Lower lobe of right lung (tissue), 2 donors: ENCODE measurements at regions not wholly inside any gene's neighbourhood (a gene's known extent, or its start where the extent isn't known, plus 50 kb on each side); places are given as distances from the start of the nearest gene placed in this dataset.

Source experiments
- ATAC-seq, 2 donors: fragments of 200-7000 bp; cut with Tn5 transposase; one replicate each; pipeline ENCODE4 v1.9.1; 2020 to 2022; ENCODE audit warnings: mild to moderate bottlenecking in 2 of 2, moderate library complexity in 2 of 2
- DNase-seq: peaks from one replicate; pipeline ENCODE4 v3.0.0-alpha.2; 2020
- H3K27ac ChIP-seq: fragments of 200-600 bp; one replicate; pipeline ENCODE4 v1.8.0; 2022
- H3K27me3 ChIP-seq: fragments of 200-600 bp; one replicate; pipeline ENCODE4 v1.8.0; 2022; ENCODE audit warnings: low read depth
- H3K36me3 ChIP-seq: fragments of 200-600 bp; one replicate; pipeline ENCODE4 v1.8.0; 2022; ENCODE audit warnings: mild to moderate bottlenecking
- H3K4me1 ChIP-seq: fragments of 200-600 bp; one replicate; pipeline ENCODE4 v1.8.0; 2022
- H3K4me3 ChIP-seq: fragments of 200-600 bp; one replicate; pipeline ENCODE4 v1.8.0; 2022; ENCODE audit warnings: mild to moderate bottlenecking
- H3K9me3 ChIP-seq: fragments of 200-600 bp; one replicate; pipeline ENCODE4 v1.8.0; 2022
- intact Hi-C: fragments of 100-400 bp; cut with DNase I; formaldehyde crosslinking; loops from one replicate; pipeline ENCODE4 v1.11.0; 2022
- TF ChIP-seq, protein P1 (sequence below): fragments of 200-600 bp; IDR thresholded peaks from one replicate; pipeline ENCODE4 v1.8.0; 2022; ENCODE audit warnings: antibody characterized with exemption, mild to moderate bottlenecking
- donor health status: DM: no; HTN: yes; CAD: no; lungs with severe emphysema.

DNA sequence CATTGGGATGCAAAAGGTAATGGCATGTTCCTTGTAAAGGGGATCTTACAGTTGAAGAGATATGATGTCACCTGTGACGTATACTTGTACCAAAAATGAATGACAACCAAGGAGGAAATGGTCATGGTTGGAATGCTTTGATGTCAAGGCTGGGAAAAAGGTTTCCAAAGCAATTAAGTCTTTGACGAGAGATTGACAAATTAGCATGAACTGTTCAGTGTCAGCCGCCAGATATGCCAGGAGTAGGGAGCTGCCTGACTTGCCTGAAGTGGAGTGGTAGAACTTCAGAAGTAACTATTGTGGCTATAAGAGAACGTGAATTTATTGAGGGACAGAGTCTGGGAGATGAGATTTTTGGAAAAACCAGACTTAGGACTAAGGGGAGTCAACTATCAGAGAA is 88.1 kb downstream of the SEPTIN7 start:
- ATAC-seq: no peak
- no peaks in the 10 kb centered on the region for H3K4me1 ChIP-seq
- H3K36me3 ChIP-seq: peaks cover 72% of the 10 kb centered on the region
- intact Hi-C loops: no loop called here
- no peak for DNase-seq
- no peak overlapping the region for H3K27ac ChIP-seq
- TF ChIP-seq, protein P1, sequence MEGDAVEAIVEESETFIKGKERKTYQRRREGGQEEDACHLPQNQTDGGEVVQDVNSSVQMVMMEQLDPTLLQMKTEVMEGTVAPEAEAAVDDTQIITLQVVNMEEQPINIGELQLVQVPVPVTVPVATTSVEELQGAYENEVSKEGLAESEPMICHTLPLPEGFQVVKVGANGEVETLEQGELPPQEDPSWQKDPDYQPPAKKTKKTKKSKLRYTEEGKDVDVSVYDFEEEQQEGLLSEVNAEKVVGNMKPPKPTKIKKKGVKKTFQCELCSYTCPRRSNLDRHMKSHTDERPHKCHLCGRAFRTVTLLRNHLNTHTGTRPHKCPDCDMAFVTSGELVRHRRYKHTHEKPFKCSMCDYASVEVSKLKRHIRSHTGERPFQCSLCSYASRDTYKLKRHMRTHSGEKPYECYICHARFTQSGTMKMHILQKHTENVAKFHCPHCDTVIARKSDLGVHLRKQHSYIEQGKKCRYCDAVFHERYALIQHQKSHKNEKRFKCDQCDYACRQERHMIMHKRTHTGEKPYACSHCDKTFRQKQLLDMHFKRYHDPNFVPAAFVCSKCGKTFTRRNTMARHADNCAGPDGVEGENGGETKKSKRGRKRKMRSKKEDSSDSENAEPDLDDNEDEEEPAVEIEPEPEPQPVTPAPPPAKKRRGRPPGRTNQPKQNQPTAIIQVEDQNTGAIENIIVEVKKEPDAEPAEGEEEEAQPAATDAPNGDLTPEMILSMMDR: no peak
- H3K4me3 ChIP-seq: no peak overlapping the region
- no peaks in the 10 kb centered on the region for H3K9me3 ChIP-seq
- H3K27me3 ChIP-seq: no peaks in the 10 kb centered on the region

DNA sequence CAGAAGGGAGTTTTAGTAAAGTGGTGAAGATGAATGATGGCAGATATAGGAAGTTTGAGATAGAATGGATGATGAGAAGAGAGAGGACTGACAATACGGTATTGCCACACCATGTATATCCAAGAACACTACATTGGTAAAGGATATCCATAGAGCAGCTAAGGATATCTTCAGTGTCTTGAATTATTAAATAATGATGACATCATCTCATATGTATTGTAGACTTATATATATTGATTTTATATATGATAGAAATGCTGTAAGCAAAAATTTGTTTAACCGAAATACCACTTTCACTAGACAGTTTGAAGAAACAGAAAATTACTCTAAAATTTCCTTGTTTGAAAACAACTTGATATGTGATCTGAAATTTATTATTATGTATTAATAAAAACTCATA is 89.0 kb downstream of the SEPTIN7 start:
- intact Hi-C loops: no loop called here
- DNase-seq (no peak), ATAC-seq (no peak)
- no peaks in the 10 kb centered on the region for H3K9me3 ChIP-seq
- H3K27me3 ChIP-seq: no peaks in the 10 kb centered on the region
- no peak overlapping the region for H3K27ac ChIP-seq
- TF ChIP-seq, protein P1: no peak
- H3K4me3 ChIP-seq: no peak overlapping the region
- H3K4me1 ChIP-seq: no peaks in the 10 kb centered on the region
- H3K36me3 ChIP-seq: peaks cover 64% of the 10 kb centered on the region

DNA sequence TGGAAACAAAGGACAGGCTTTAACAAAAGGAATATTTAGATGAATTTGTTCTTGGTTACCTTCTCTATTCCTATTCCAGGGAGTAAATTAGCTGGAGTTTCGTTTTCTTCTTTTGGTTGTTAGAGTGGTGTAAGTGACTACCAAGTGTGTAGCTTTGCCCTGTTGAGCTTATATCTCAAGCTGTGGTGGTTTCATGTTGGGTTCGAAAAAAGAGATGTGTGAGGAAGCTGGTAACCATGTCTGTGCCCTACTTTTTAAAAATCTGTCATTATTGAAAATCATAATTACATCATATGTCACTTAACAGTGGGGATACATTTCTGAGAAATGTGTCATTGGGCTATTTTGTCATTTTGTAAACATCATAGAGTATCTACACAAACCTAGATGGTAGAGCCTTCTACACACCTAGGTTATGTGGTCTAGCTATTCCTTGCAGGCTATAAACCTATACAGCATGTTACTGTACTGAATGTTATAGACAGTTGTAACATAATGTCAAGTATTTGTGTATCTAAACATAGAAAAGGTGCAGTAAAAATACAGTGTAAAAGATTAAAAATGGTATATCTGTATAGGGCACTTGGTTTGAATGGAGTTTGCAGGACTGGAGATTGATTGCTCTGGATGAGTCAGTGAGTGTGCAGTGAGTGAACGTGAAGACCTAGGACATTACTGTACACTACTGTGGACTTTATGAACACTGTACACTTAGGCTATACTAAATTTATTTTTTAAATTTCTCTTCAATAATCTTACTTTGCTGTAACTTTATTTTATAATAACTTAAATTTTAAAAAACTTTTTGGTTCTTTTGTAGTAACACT is 90.4 kb downstream of the SEPTIN7 start:
- intact Hi-C loops: no loop called here
- TF ChIP-seq, protein P1: no peak
- H3K4me1 ChIP-seq: no peaks in the 10 kb centered on the region
- H3K27me3 ChIP-seq: no peaks in the 10 kb centered on the region
- no peaks in the 10 kb centered on the region for H3K9me3 ChIP-seq
- no peak overlapping the region for H3K27ac ChIP-seq
- H3K4me3 ChIP-seq: no peak overlapping the region
- peaks cover 50% of the 10 kb centered on the region for H3K36me3 ChIP-seq
- DNase-seq (no peak), ATAC-seq (no peak)

DNA sequence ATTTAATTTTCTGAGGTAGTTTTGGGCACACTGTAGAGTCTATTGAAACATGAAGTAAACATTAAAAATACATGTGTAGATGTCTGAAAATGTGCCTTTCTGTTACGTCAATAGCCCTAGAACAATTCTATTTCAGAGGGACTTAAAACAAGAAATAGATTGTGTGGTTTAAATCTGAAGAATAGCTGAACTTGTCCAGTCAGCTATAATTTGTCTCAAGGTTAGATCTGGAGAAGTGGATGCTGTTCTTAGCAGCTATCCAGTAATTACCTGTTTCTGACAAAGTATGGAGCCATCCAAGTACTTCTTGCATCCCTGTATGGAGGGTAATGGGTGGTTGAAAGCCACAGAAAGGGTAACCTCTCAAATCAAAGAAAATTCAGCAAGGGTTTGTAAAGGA is 92.8 kb downstream of the SEPTIN7 start:
- intact Hi-C loops: no loop called here
- Histone ChIP-seq H3K36me3 (peaks cover 42% of the 10 kb centered on the region), H3K4me1 (no peaks in the 10 kb centered on the region), H3K9me3 (no peaks in the 10 kb centered on the region), H3K27ac (no peak overlapping the region), H3K27me3 (no peaks in the 10 kb centered on the region), H3K4me3 (no peak overlapping the region)
- TF ChIP-seq, protein P1: no peak
- no peak for DNase-seq
- no peak for ATAC-seq

DNA sequence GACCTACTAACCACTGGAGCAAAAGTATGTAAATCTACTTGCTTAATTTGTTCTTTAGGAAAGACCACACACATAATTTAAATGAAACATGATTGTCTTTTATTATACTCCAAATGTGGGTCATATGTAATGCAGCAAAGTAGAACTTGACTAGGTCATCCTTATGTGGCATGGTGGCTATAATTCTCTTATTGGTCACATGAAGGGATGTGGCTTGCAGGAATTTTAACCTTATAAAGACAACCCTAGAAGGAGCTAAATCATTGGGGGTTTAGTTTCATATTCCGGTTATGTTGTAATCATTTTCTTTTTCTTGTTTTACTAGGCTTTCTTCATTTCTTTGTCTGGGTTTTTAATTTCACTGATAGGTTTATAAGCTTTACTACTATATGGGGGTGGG is 93.9 kb downstream of the SEPTIN7 start:
- H3K27ac ChIP-seq: no peak overlapping the region
- intact Hi-C loops: no loop called here
- DNase-seq (no peak), ATAC-seq (no peak)
- H3K36me3 ChIP-seq: peaks cover 42% of the 10 kb centered on the region
- H3K4me1 ChIP-seq: no peaks in the 10 kb centered on the region
- no peaks in the 10 kb centered on the region for H3K9me3 ChIP-seq
- TF ChIP-seq, protein P1: no peak
- H3K27me3 ChIP-seq: no peaks in the 10 kb centered on the region
- no peak overlapping the region for H3K4me3 ChIP-seq
